Testis (tissue), 2 donors: ENCODE measurements at regions not wholly inside any gene's neighbourhood (a gene's known extent, or its start where the extent isn't known, plus 50 kb on each side); places are given as distances from the start of the nearest gene placed in this dataset.

Experiments
- CTCF ChIP-seq, 3 experiments: fragments of 450-650 bp in 2 of 3; fragments of 200-600 bp in 1 of 3; sonication (generic) in 1 of 3; IDR thresholded peaks; one replicate each; pipeline ENCODE4 v1.5.1; 2016 to 2019; ENCODE audit warnings: antibody characterized with exemption in 3 of 3, mild to moderate bottlenecking in 2 of 3, moderate library complexity in 1 of 3
- POLR2A ChIP-seq: fragments of 450-650 bp; IDR thresholded peaks from one replicate; pipeline ENCODE4 v1.6.1; 2017; ENCODE audit warnings: antibody characterized with exemption, mild to moderate bottlenecking, moderate library complexity

- no peak for TF ChIP-seq CTCF (IDR thresholded peaks at IDR 0.05)
- TF ChIP-seq POLR2A, result no peak
Observed at GRCh38 chr5:54384356-54384933, 71.1 kb upstream of the HSPB3 start.
